ENCODE measurements at regions not wholly inside any gene's neighbourhood (a gene's known extent, or its start where the extent isn't known, plus 50 kb on each side); places are given as distances from the start of the nearest gene placed in this dataset.
A peak's percentile ranks its signal among the peaks of the same experiment; 100 is the strongest.
"Not testable (repeated sequence)": the region's sequence is repeated elsewhere in the genome, so short reads cannot be mapped to it uniquely, and the experiment has no call there.

- no peak for DNase-seq
Measured at GRCh38 chr2:150261691-150262090, 225.8 kb downstream of the RND3 start.

GRCh38 chr2:150260636-150261035 lies 226.8 kb downstream of the RND3 start:
- DNase-seq, result no peak

- no peak for DNase-seq
Measured at GRCh38 chr2:150259746-150260145, 227.7 kb downstream of the RND3 start.

GRCh38 chr2:150258781-150259307 lies 228.6 kb downstream of the RND3 start:
- DNase-seq, result no peak

GRCh38 chr2:150256736-150257135 lies 230.7 kb downstream of the RND3 start:
- DNase-seq, result no peak

- DNase-seq, result no peak
Measured at GRCh38 chr2:150255528-150255927, 231.9 kb downstream of the RND3 start.

GRCh38 chr2:150249735-150250134 lies 237.7 kb downstream of the RND3 start:
- not testable (repeated sequence) for DNase-seq

- no peak for DNase-seq
Measured at GRCh38 chr2:150247481-150247880, 240.0 kb downstream of the RND3 start.

GRCh38 chr2:150234787-150235446 lies 252.6 kb downstream of the RND3 start:
- DNase-seq, result no peak

- DNase-seq, result no peak
Measured at GRCh38 chr2:150232871-150233270, 254.6 kb downstream of the RND3 start.

GRCh38 chr2:150232321-150232720 lies 255.1 kb downstream of the RND3 start:
- DNase-seq, result no peak

- no peak for DNase-seq
Measured at GRCh38 chr2:150230616-150231015, 256.9 kb downstream of the RND3 start.

- no peak for DNase-seq
Measured at GRCh38 chr2:150230004-150230403, 257.5 kb downstream of the RND3 start.

- no peak for DNase-seq
Measured at GRCh38 chr2:150228936-150229335, 258.5 kb downstream of the RND3 start.

GRCh38 chr2:150225030-150225429 lies 262.4 kb downstream of the RND3 start:
- DNase-seq, result no peak

- DNase-seq, result no peak
Measured at GRCh38 chr2:150224321-150224720, 263.1 kb downstream of the RND3 start.

GRCh38 chr2:150222942-150223341 lies 264.5 kb downstream of the RND3 start:
- DNase-seq, result no peak

GRCh38 chr2:150222379-150222778 lies 265.1 kb downstream of the RND3 start:
- no peak for DNase-seq

- DNase-seq, result no peak
Measured at GRCh38 chr2:150219861-150220260, 267.6 kb downstream of the RND3 start.

GRCh38 chr2:150215041-150215440 lies 272.4 kb downstream of the RND3 start:
- DNase-seq, result no peak

GRCh38 chr2:150214626-150215025 lies 272.8 kb downstream of the RND3 start:
- DNase-seq, result no peak

GRCh38 chr2:150212722-150213171 lies 274.7 kb downstream of the RND3 start:
- DNase-seq, result peak; percentile 16 to 77

GRCh38 chr2:150211164-150211631 lies 276.3 kb downstream of the RND3 start:
- no peak for DNase-seq

- peak in 1 of 2 experiments; percentile 25 for DNase-seq
Measured at GRCh38 chr2:150209746-150210145, 277.7 kb downstream of the RND3 start.

GRCh38 chr2:150208689-150209088 lies 278.8 kb downstream of the RND3 start:
- DNase-seq, result no peak
